ENCODE measurements at regions not wholly inside any gene's neighbourhood (a gene's known extent, or its start where the extent isn't known, plus 50 kb on each side); places are given as distances from the start of the nearest gene placed in this dataset.

GRCh38 chr5:162672061-162672460 lies 604.5 kb downstream of the GABRG2 start:
- no peak overlapping the region for H3K4me2 ChIP-seq (ENCODE audit: insufficient read depth, insufficient read length, low read length)
- no CpG with 5 or more reads among the region's 1 CpG for WGBS (ENCODE audit: extremely low coverage, insufficient read length, low lambda C conversion rate)
- Mint-ChIP-seq H3K9me3 (no peaks in the 10 kb centered on the region), H3K27me3 (ENCODE audit: low read depth) (no peaks in the 10 kb centered on the region), H3K27ac (no peak overlapping the region; a peak in 1 of 7 replicates), H3K36me3 (ENCODE audit: insufficient read depth in 1 of 3, low read depth in 3 of 3) (no peaks in the 10 kb centered on the region), H3K4me1 (peaks cover 2 to 4% of the 10 kb centered on the region in 2 experiments; a peak in 3 of 4 replicates), H3K4me3 (no peak overlapping the region)
- H3K27ac ChIP-seq (ENCODE audit: insufficient read length, low read depth, low read length) = no peak overlapping the region
- no peak overlapping the region for H3K18ac ChIP-seq (ENCODE audit: insufficient read length, low read depth, low read length)
- no peaks in the 10 kb centered on the region for H3K79me2 ChIP-seq (ENCODE audit: insufficient read depth, low read length)
- H2AK5ac ChIP-seq (ENCODE audit: insufficient read length, low read length) = no peak overlapping the region
- H2BK15ac ChIP-seq (ENCODE audit: low read depth, low read length) = no peak overlapping the region
- H3K23me2 ChIP-seq (ENCODE audit: insufficient read length, low read depth, low read length, poor library complexity, severe bottlenecking) = no peaks in the 10 kb centered on the region
- H3K23ac ChIP-seq (ENCODE audit: insufficient read length, low read depth, low read length) = no peak overlapping the region
- H3K9me3 ChIP-seq (ENCODE audit: control insufficient read depth, low read depth, low read length) = no peaks in the 10 kb centered on the region
- H2BK12ac ChIP-seq (ENCODE audit: insufficient read length, low read depth, low read length) = no peak overlapping the region
- no peak overlapping the region for H2BK20ac ChIP-seq (ENCODE audit: low read depth, low read length, poor library complexity, severe bottlenecking)
- no peak overlapping the region for H2AFZ ChIP-seq (ENCODE audit: low read length)
- no peaks in the 10 kb centered on the region for H4K20me1 ChIP-seq (ENCODE audit: control insufficient read depth, insufficient read depth, insufficient read length)
- no peak overlapping the region for H4K91ac ChIP-seq (ENCODE audit: insufficient read length, low read depth, low read length)
- H3T11ph ChIP-seq (ENCODE audit: low read length) = no peak overlapping the region
- no peak for DNase-seq
- no peak overlapping the region for H3K4ac ChIP-seq (ENCODE audit: low read depth, low read length)
- no peaks in the 10 kb centered on the region for H3K79me1 ChIP-seq (ENCODE audit: insufficient read depth, low read depth, low read length, poor library complexity, severe bottlenecking)
- no peak overlapping the region for H3K56ac ChIP-seq (ENCODE audit: insufficient read length, low read depth, low read length)
- H3K14ac ChIP-seq (ENCODE audit: insufficient read depth, low read length) = no peak overlapping the region
- H3K27me3 ChIP-seq (ENCODE audit: insufficient read depth, low read length) = no peaks in the 10 kb centered on the region
- no peak overlapping the region for H4K8ac ChIP-seq (replicated peaks; ENCODE audit: insufficient read length, low read depth, low read length)
- H3K4me1 ChIP-seq (ENCODE audit: insufficient read depth, low read length) = no peaks in the 10 kb centered on the region; the same call in 1 of the 2 replicates
- TF ChIP-seq, protein P1, sequence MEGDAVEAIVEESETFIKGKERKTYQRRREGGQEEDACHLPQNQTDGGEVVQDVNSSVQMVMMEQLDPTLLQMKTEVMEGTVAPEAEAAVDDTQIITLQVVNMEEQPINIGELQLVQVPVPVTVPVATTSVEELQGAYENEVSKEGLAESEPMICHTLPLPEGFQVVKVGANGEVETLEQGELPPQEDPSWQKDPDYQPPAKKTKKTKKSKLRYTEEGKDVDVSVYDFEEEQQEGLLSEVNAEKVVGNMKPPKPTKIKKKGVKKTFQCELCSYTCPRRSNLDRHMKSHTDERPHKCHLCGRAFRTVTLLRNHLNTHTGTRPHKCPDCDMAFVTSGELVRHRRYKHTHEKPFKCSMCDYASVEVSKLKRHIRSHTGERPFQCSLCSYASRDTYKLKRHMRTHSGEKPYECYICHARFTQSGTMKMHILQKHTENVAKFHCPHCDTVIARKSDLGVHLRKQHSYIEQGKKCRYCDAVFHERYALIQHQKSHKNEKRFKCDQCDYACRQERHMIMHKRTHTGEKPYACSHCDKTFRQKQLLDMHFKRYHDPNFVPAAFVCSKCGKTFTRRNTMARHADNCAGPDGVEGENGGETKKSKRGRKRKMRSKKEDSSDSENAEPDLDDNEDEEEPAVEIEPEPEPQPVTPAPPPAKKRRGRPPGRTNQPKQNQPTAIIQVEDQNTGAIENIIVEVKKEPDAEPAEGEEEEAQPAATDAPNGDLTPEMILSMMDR (conservative IDR thresholded peaks at IDR 0.05) = no peak
- no peak overlapping the region for H2BK120ac ChIP-seq (ENCODE audit: low read depth, low read length, poor library complexity, severe bottlenecking)
- H4K5ac ChIP-seq (ENCODE audit: insufficient read length, low read depth, low read length) = no peak overlapping the region
- H3K9ac ChIP-seq (ENCODE audit: extremely low read depth, insufficient read length, low read length) = no peak overlapping the region
- no peak overlapping the region for H2BK5ac ChIP-seq (ENCODE audit: insufficient read length, low read length)
